SK-N-SH treated with all-trans-retinoic acid at 6 μM for 48 hours (cell line): ENCODE measurements at regions not wholly inside any gene's neighbourhood (a gene's known extent, or its start where the extent isn't known, plus 50 kb on each side); places are given as distances from the start of the nearest gene placed in this dataset.

Source experiments
- ATAC-seq: fragments of 200-7000 bp; cut with Tn5 transposase; 3 replicates; pipeline ENCODE4 v1.9.1; 2020; ENCODE audit warnings: mild to moderate bottlenecking, moderate library complexity
- ARNTL ChIP-seq: fragments of 450-650 bp; formaldehyde crosslinking; IDR thresholded peaks from 2 replicates; pipeline ENCODE4 v1.5.0; 2020; ENCODE audit warnings: low read depth, mild to moderate bottlenecking, moderate library complexity, borderline replicate concordance
- BACH2 ChIP-seq: fragments of 250-450 bp; sonication (Bioruptor Pico); IDR thresholded peaks from 2 replicates; pipeline ENCODE4 v1.9.0; 2021; ENCODE audit warnings: mild to moderate bottlenecking, borderline replicate concordance
- CREB5 ChIP-seq: fragments of 250-450 bp; sonication (Bioruptor Pico); IDR thresholded peaks from 2 replicates; pipeline ENCODE4 v1.5.1; 2020; ENCODE audit warnings: low read depth, mild to moderate bottlenecking, moderate library complexity
- CSDC2 ChIP-seq: fragments of 250-450 bp; sonication (Bioruptor Pico); IDR thresholded peaks from 2 replicates; pipeline ENCODE4 v1.5.0; 2020; ENCODE audit warnings: mild to moderate bottlenecking, moderate library complexity
- CSRNP3 ChIP-seq: fragments of 250-450 bp; sonication (Bioruptor Pico); IDR thresholded peaks from 2 replicates; pipeline ENCODE4 v1.5.1; 2021; ENCODE audit warnings: mild to moderate bottlenecking, moderate library complexity
- ISL1 ChIP-seq: fragments of 250-450 bp; sonication (Bioruptor Pico); IDR thresholded peaks from 2 replicates; pipeline ENCODE4 v2.1.2; 2022; ENCODE audit warnings: mild to moderate bottlenecking, moderate library complexity
- OSR1 ChIP-seq: fragments of 250-450 bp; sonication (Bioruptor Pico); IDR thresholded peaks from 2 replicates; pipeline ENCODE4 v1.8.0; 2022; ENCODE audit warnings: moderate library complexity, mild to moderate bottlenecking, inconsistent platforms
- POU6F1 ChIP-seq: fragments of 250-450 bp; sonication (Bioruptor Pico); IDR thresholded peaks from 2 replicates; pipeline ENCODE4 v1.8.0; 2021; ENCODE audit warnings: low read depth, mild to moderate bottlenecking, moderate library complexity, borderline replicate concordance
- PPARA ChIP-seq: fragments of 250-450 bp; sonication (Bioruptor Pico); IDR thresholded peaks from 2 replicates; pipeline ENCODE4 v1.5.0; 2020; ENCODE audit warnings: mild to moderate bottlenecking, borderline replicate concordance
- SNAI2 ChIP-seq: fragments of 250-450 bp; sonication (Bioruptor Pico); IDR thresholded peaks from 2 replicates; pipeline ENCODE4 v1.5.0; 2020; ENCODE audit warnings: mild to moderate bottlenecking, moderate library complexity
- TCF4 ChIP-seq: fragments of 250-450 bp; sonication (Bioruptor Pico); IDR thresholded peaks from 2 replicates; pipeline ENCODE4 v1.8.0; 2021; ENCODE audit warnings: mild to moderate bottlenecking, moderate library complexity, borderline replicate concordance
- TOX ChIP-seq: fragments of 250-450 bp; sonication (Bioruptor Pico); IDR thresholded peaks from 2 replicates; pipeline ENCODE4 v1.8.0; 2021; ENCODE audit warnings: mild to moderate bottlenecking, moderate library complexity, borderline replicate concordance
- TSHZ2 ChIP-seq: fragments of 250-450 bp; sonication (Bioruptor Pico); IDR thresholded peaks from 2 replicates; pipeline ENCODE4 v1.5.0; 2020; ENCODE audit warnings: mild to moderate bottlenecking, moderate library complexity
- ZC3H10 ChIP-seq: fragments of 250-450 bp; sonication (Bioruptor Pico); IDR thresholded peaks from 2 replicates; pipeline ENCODE4 v1.5.1; 2021; ENCODE audit warnings: mild to moderate bottlenecking, moderate library complexity
- ZFP3 ChIP-seq: fragments of 250-450 bp; sonication (Bioruptor Pico); IDR thresholded peaks from 2 replicates; pipeline ENCODE4 v1.5.0; 2020; ENCODE audit warnings: mild to moderate bottlenecking, moderate library complexity
- ZFP30 ChIP-seq: fragments of 450-650 bp; formaldehyde crosslinking; IDR thresholded peaks from 2 replicates; pipeline ENCODE4 v1.5.0; 2022; ENCODE audit warnings: mild to moderate bottlenecking, moderate library complexity
- ZNF565 ChIP-seq: fragments of 450-650 bp; formaldehyde crosslinking; conservative IDR thresholded peaks from 2 replicates; pipeline ENCODE4 v1.5.0; 2020; ENCODE audit warnings: low read depth, mild to moderate bottlenecking, moderate library complexity
- ZNF70 ChIP-seq: fragments of 450-650 bp; formaldehyde crosslinking; IDR thresholded peaks from 2 replicates; pipeline ENCODE4 v1.5.0; 2020; ENCODE audit warnings: mild to moderate bottlenecking, moderate library complexity
- ZNF8 ChIP-seq: fragments of 450-650 bp; formaldehyde crosslinking; IDR thresholded peaks from 2 replicates; pipeline ENCODE4 v1.5.0; 2020; ENCODE audit warnings: mild to moderate bottlenecking, moderate library complexity

- no peak for TF ChIP-seq ISL1 (CRISPR knock-in tag)
- no peak for TF ChIP-seq ZC3H10 (CRISPR knock-in tag)
- no peak for TF ChIP-seq SNAI2 (CRISPR knock-in tag)
- no peak for TF ChIP-seq CREB5 (CRISPR knock-in tag)
- no peak for TF ChIP-seq CSDC2 (CRISPR knock-in tag)
- no peak for TF ChIP-seq TOX (CRISPR knock-in tag)
- no peak for TF ChIP-seq OSR1
- no peak for TF ChIP-seq BACH2 (CRISPR knock-in tag)
- TF ChIP-seq PPARA (CRISPR knock-in tag), result no peak
- no peak for TF ChIP-seq ZFP3 (CRISPR knock-in tag)
- TF ChIP-seq ZNF8, result no peak
- no peak for TF ChIP-seq ZNF70
- TF ChIP-seq CSRNP3 (CRISPR knock-in tag), result no peak
- no peak for TF ChIP-seq ZNF565 (CRISPR knock-in tag)
- TF ChIP-seq ARNTL (CRISPR knock-in tag), result no peak
- ATAC-seq, result no peak
These were observed 250.3 kb downstream of the GPR37 start for GRCh38 chr7:124515106-124515830.

- TF ChIP-seq TOX (CRISPR knock-in tag) (no peak), BACH2 (CRISPR knock-in tag) (no peak), TSHZ2 (CRISPR knock-in tag) (no peak), CSRNP3 (CRISPR knock-in tag) (no peak), ISL1 (CRISPR knock-in tag) (no peak), ZC3H10 (CRISPR knock-in tag) (no peak), CREB5 (CRISPR knock-in tag) (no peak), POU6F1 (CRISPR knock-in tag) (no peak), PPARA (CRISPR knock-in tag) (no peak), TCF4 (CRISPR knock-in tag) (no peak), ZFP30 (CRISPR knock-in tag) (no peak), OSR1 (no peak)
- no peak for ATAC-seq
These were observed 251.1 kb downstream of the GPR37 start for GRCh38 chr7:124514471-124514870.
